ENCODE measurements at regions not wholly inside any gene's neighbourhood (a gene's known extent, or its start where the extent isn't known, plus 50 kb on each side); places are given as distances from the start of the nearest gene placed in this dataset.

GRCh38 chr12:92248977-92249376 lies 103.3 kb upstream of the BTG1 start:
- no peak for TF ChIP-seq CTCF (IDR thresholded peaks at IDR 0.05)
- no peak for ATAC-seq (ENCODE audit: low FRiP score)

GRCh38 chr12:92244036-92244435 lies 98.4 kb upstream of the BTG1 start:
- ATAC-seq (ENCODE audit: low FRiP score) (peak; percentile 76), DNase-seq (ENCODE audit: low spot score) (no peak)
- no peak for TF ChIP-seq CTCF (IDR thresholded peaks at IDR 0.05)

More at GRCh38 chr12:92248977-92249376, 103.3 kb upstream of the BTG1 start:
- no peak for DNase-seq (ENCODE audit: low spot score)

GRCh38 chr12:92242907-92243306 lies 97.3 kb upstream of the BTG1 start:
- DNase-seq (ENCODE audit: low spot score) (no peak), ATAC-seq (ENCODE audit: low FRiP score) (no peak)
- no peak for TF ChIP-seq CTCF (IDR thresholded peaks at IDR 0.05)

- DNase-seq (ENCODE audit: low spot score): no peak
- ATAC-seq (ENCODE audit: low FRiP score): no peak
- no peak for TF ChIP-seq CTCF (IDR thresholded peaks at IDR 0.05)
Measured at GRCh38 chr12:92237762-92238523, 92.3 kb upstream of the BTG1 start.

- ATAC-seq (ENCODE audit: low FRiP score): no peak
- no peak for TF ChIP-seq CTCF (IDR thresholded peaks at IDR 0.05)
Measured at GRCh38 chr12:92237262-92237661, 91.6 kb upstream of the BTG1 start.

GRCh38 chr12:92235703-92236472 lies 90.2 kb upstream of the BTG1 start:
- no peak for DNase-seq (ENCODE audit: low spot score)
- no peak for ATAC-seq (ENCODE audit: low FRiP score)
- TF ChIP-seq CTCF (IDR thresholded peaks at IDR 0.05): no peak

More at GRCh38 chr12:92237262-92237661, 91.6 kb upstream of the BTG1 start:
- DNase-seq (ENCODE audit: low spot score): no peak
